Type B pancreatic cell (in vitro differentiated cells): ENCODE measurements at regions not wholly inside any gene's neighbourhood (a gene's known extent, or its start where the extent isn't known, plus 50 kb on each side); places are given as distances from the start of the nearest gene placed in this dataset.

Source experiments
- DNase-seq: peaks from one replicate; pipeline ENCODE4 v3.0.0; 2021; ENCODE audit warnings: mixed read lengths; ENCODE audit not compliant: unreplicated experiment; ENCODE audit errors: extremely low spot score
- H3K27ac Mint-ChIP-seq: 2 replicates; pipeline ENCODE4 v1.8.0; 2021; ENCODE audit warnings: mild to moderate bottlenecking, mixed read lengths
- H3K27me3 Mint-ChIP-seq: 2 replicates; pipeline ENCODE4 v1.8.0; 2021; ENCODE audit warnings: mixed read lengths
- H3K36me3 Mint-ChIP-seq: 2 replicates; pipeline ENCODE4 v1.8.0; 2021; ENCODE audit warnings: mixed read lengths
- H3K4me1 Mint-ChIP-seq: one replicate; pipeline ENCODE4 v1.8.0; 2021; ENCODE audit warnings: mixed read lengths; ENCODE audit not compliant: unreplicated experiment
- H3K4me3 Mint-ChIP-seq: 2 replicates; pipeline ENCODE4 v1.8.0; 2021; ENCODE audit warnings: mild to moderate bottlenecking, mixed read lengths
- H3K9me3 Mint-ChIP-seq: 2 replicates; pipeline ENCODE4 v1.8.0; 2021; ENCODE audit warnings: mixed read lengths
- TF ChIP-seq, protein P1 (sequence below): fragments of 200-600 bp; sonication (generic); conservative IDR thresholded peaks from 2 replicates; pipeline ENCODE4 v1.5.0; 2021; ENCODE audit warnings: antibody characterized with exemption, mild to moderate bottlenecking

DNA sequence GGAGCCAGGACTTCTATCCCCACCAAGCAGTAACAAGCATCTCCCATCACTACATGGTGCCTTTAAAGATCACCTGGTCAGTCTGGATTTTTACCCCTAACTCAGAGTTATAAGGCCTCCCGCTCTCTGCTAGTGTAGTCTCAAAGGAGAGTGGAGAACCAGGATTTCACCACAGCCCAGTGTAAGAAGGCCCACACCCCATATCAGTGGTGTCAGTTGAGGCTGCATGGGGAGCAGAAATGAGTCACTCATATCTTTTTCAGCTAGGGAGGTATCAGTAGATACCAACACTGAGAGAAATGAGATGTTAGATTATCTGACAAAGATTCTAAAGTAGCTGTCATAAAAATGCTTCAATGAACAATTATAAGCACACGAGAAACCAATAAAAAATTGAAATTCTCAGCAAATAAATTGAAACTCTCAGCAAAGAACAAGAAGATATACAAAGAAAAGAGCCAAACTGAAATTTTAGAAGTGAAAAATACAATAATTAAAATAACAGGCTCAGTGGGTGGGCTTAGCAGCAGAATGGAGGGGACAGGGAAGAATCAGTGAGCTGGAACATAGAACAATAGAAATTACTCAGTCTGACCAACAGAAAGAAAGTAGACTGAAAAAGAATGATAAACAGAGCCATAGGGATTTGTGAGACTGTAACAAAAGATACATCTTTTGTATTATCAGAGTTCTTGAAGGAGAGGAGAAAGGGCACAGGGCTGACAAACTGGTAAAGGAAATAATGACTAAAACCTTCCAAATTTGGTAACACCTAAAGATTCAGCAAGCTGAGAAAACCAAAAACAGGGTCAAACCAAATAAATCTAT is 257.7 kb downstream of the ANAPC1 start:
- Mint-ChIP-seq H3K27ac (no peak overlapping the region), H3K9me3 (peaks cover 17% of the 10 kb centered on the region), H3K4me3 (no peak overlapping the region), H3K36me3 (no peaks in the 10 kb centered on the region), H3K27me3 (no peaks in the 10 kb centered on the region), H3K4me1 (peaks cover 7% of the 10 kb centered on the region)
- TF ChIP-seq, protein P1, sequence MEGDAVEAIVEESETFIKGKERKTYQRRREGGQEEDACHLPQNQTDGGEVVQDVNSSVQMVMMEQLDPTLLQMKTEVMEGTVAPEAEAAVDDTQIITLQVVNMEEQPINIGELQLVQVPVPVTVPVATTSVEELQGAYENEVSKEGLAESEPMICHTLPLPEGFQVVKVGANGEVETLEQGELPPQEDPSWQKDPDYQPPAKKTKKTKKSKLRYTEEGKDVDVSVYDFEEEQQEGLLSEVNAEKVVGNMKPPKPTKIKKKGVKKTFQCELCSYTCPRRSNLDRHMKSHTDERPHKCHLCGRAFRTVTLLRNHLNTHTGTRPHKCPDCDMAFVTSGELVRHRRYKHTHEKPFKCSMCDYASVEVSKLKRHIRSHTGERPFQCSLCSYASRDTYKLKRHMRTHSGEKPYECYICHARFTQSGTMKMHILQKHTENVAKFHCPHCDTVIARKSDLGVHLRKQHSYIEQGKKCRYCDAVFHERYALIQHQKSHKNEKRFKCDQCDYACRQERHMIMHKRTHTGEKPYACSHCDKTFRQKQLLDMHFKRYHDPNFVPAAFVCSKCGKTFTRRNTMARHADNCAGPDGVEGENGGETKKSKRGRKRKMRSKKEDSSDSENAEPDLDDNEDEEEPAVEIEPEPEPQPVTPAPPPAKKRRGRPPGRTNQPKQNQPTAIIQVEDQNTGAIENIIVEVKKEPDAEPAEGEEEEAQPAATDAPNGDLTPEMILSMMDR: no peak
- no peak for DNase-seq

DNA sequence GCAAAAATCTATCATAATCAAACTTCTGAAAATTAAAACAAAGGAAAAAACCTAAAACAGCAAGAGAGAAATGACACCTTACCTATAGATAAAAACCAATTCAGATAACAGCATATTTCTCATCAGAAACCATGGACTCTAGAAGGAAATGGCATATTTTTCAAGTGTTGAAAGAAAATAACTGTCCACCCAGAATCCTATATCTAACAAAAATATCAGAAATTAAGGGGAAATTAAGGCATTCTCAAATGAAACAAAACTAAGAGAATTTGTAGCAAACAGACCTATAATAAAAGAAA is 257.2 kb downstream of the ANAPC1 start:
- TF ChIP-seq, protein P1: no peak
- Mint-ChIP-seq H3K4me3 (no peak overlapping the region), H3K27me3 (no peaks in the 10 kb centered on the region), H3K4me1 (peaks cover 7% of the 10 kb centered on the region), H3K36me3 (no peaks in the 10 kb centered on the region), H3K9me3 (peaks cover 17% of the 10 kb centered on the region), H3K27ac (no peak overlapping the region)
- no peak for DNase-seq

DNA sequence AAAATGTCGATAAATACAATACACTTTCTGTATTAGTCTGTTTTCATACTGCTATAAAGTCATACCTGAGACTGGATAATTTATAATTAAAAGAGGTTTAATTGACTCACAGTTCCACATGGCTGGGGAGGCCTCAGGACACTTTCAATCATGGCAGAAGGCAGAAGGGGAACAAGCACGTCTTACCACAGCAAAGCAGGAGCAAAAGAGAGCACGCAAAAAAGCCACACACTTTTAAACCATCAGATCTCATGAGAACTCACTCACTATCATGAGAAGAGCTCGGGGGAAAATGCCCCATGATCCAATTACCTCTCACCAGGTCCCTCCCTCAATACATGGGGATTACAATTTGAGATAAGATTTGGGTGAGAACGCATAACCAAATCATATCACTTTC is 256.7 kb downstream of the ANAPC1 start:
- TF ChIP-seq, protein P1: no peak
- no peak for DNase-seq
- Mint-ChIP-seq H3K36me3 (no peaks in the 10 kb centered on the region), H3K9me3 (peaks cover 17% of the 10 kb centered on the region), H3K27ac (no peak overlapping the region), H3K4me3 (no peak overlapping the region), H3K4me1 (peaks cover 7% of the 10 kb centered on the region), H3K27me3 (no peaks in the 10 kb centered on the region)

DNA sequence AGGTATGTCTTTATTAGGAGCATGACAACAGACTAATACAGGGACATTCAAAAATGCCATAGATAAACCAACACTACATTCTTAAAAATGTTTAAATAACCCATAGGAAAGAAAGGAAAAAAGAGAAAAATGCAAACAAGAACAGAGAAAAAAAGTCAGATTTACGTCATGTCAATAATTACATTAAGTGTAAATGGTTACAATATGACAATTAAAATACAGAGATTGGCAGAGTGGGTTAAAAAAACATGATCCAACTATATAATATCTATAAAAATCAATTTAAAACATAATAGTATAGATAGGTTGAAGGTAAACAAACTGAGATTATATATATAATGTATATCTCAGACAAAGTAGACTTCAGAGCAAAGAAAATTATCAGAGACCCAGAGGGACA is 255.8 kb downstream of the ANAPC1 start:
- Mint-ChIP-seq H3K4me3 (no peak overlapping the region), H3K36me3 (no peaks in the 10 kb centered on the region), H3K27ac (no peak overlapping the region), H3K9me3 (peaks cover 17% of the 10 kb centered on the region), H3K4me1 (peaks cover 15% of the 10 kb centered on the region), H3K27me3 (peaks cover 2% of the 10 kb centered on the region)
- DNase-seq: no peak
- TF ChIP-seq, protein P1: no peak

DNA sequence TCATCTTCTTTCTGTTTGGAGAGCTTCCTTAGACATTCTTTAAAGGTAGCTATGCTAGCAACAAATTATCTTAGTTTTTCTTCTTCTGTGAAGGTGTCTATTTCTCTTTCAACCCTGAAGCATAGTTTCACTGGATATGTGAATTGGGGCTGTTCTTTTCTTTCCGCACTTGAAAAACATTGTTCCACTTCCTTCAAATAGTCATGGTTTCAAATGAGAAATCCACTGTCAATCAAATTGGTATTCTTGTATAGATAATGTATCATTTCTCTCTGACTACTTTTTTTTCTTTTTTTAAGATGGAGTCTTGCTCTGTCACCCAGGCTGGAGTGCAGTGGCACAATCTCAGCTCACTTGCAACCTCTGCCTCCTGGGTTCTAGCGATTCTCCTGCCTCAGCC is 254.0 kb downstream of the ANAPC1 start:
- DNase-seq: no peak
- no peaks in the 10 kb centered on the region for H3K36me3 Mint-ChIP-seq
- TF ChIP-seq, protein P1: no peak
- H3K27me3 Mint-ChIP-seq: peaks cover 2% of the 10 kb centered on the region
- H3K9me3 Mint-ChIP-seq: peaks cover 12% of the 10 kb centered on the region
- no peak overlapping the region for H3K27ac Mint-ChIP-seq
- H3K4me1 Mint-ChIP-seq: peaks cover 11% of the 10 kb centered on the region
- no peak overlapping the region for H3K4me3 Mint-ChIP-seq
